ENCODE measurements at regions not wholly inside any gene's neighbourhood (a gene's known extent, or its start where the extent isn't known, plus 50 kb on each side); places are given as distances from the start of the nearest gene placed in this dataset.

- DNase-seq (ENCODE audit: low spot score) = no peak
Observed at GRCh38 chr13:50574731-50575130, 268.8 kb downstream of the DLEU7 start.

DNA sequence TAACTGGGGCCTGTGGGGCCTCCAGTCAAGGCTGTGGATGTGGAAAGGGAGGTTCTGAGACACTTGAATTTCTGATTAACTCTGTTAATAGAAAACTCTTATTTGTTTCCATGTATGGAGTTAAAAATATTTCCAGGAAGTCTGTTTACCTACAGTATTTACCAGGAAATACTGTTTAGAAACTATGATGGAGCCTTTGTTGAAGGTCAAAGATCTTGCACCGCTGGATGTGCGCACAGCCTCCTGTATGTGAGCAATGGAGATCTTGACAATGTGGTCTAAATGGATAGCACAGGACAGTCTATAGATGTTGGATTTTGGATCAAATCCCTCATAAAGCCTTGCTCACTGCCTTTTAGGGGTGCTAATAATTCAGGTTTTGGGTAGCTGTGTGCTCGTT, 268.4 kb downstream of the DLEU7 start:
- DNase-seq (ENCODE audit: low spot score) = no peak

DNA sequence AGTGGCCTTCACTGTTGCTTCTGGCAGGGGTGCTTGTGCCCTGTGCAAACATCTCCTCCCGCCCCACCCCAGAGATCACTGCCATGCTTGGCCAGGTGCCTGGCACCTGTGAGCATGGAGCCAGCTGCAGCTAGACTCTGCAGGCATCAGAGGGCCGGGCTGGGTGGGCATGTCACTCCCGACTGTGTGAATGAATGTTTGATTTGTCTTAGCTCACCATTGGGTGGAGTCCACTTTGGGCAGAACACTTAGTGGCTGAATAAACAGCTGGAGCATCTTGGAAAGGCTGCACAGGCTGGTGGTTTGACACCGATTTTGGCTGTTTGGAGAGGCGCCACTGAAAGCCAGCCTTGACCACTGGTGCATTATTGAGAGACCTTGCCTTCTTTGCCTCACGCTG, 267.3 kb downstream of the DLEU7 start:
- DNase-seq (ENCODE audit: low spot score) = no peak

DNA sequence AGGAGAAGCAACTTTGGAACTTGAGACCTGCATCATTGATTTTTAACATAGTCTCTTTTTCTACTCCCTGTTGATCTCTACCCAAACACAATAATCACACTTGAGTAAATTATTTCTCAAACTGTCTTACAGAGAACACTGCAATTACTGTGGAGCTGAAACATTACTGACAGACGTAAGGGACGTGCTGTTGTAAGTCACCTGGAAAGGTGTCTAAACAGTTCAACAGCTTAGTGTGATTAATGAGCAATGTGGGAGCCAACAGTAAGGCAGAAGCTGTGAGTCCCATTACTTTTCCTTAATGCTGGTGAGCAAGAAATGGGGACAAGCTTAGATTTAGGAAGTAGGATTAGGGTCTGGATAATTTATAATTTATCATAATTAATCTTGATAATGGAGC, 265.7 kb downstream of the DLEU7 start:
- DNase-seq (ENCODE audit: low spot score) = no peak

DNA sequence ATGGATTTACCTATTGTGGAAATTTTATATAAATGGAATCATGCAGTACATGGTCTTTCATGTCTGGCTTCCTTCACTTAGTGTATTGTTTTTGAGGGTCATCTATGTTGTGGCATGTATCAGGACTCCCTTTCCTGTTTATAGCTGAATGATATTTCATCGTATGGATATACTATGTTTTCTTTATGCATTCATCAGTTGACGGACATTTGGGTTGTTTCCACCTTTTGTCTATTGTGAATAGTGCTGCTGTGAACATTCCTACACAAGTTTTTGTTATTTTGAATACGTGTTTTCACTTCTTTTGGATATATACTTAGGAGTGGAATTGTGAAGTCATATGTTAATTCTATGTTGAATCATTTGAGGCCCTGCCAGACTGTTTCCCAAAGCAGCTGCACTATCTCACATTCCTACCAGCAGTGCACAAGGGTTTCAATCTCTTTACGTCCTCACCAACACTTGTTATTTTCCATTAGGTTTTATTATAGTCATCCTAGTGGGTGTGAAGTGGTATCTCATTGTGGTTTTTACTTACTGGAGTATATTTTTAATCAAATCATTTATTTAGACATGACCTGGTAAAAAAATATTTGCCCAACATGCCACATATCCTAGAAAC, 262.7 kb downstream of the DLEU7 start:
- DNase-seq (ENCODE audit: low spot score) = no peak

- DNase-seq (ENCODE audit: low spot score) = no peak
Observed at GRCh38 chr13:50581586-50582196, 261.8 kb downstream of the DLEU7 start.

GRCh38 chr13:50584856-50585580, 258.5 kb downstream of the DLEU7 start:
- DNase-seq (ENCODE audit: low spot score) = no peak

- no peak for DNase-seq (ENCODE audit: low spot score)
Observed at GRCh38 chr13:50585674-50586413, 257.6 kb downstream of the DLEU7 start.

DNA sequence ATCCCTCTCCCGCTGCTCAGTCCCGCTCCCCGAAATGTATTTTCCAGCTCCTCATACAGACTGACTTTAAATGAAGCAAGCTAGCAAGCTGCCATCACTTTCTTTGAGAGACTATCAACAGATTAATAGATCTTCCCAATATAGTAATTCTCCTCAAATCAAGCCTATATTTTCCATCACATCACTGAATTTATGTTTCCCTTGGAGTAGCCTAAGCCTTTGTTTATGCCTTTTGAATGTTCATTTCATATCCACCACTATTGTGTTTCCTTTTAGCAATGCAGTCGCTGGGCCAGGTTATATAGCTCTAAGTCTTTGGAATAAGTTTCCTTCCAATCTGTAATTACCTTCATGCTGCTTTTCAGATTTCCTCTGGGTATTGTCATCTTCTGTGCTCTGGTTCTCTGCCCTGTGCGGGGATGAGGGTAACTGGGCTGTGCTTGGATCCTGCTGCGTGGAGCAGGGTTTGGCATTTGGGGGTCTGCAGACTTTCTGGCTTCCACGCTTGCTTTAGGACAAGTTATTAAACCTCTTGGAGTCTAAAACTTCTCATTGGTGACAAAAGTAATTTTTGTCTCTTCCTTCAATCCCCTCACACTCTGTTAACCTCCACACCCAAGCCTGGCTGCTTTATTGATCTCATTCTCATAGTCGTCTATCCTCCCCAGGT, 256.9 kb downstream of the DLEU7 start:
- DNase-seq (ENCODE audit: low spot score) = no peak

DNA sequence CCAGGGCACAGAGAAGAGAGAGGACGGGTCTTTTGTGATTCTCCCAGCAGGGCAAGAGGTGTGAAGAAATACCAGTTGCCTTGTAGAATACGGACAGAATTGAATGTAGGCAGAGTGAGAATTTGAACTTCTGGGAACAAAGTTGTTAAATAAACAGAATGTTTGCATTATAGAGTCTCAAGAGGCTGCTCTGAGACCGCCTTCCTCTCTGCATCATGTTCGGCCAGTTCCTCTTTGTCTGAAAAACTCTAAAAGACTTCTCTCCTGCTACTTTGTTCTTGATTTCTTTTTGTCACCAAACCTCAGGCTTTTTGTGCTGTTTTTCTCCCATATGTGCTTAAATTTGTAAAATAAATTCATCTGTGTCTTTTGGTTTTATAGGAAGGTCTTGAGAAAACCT, 256.4 kb downstream of the DLEU7 start:
- no peak for DNase-seq (ENCODE audit: low spot score)

DNA sequence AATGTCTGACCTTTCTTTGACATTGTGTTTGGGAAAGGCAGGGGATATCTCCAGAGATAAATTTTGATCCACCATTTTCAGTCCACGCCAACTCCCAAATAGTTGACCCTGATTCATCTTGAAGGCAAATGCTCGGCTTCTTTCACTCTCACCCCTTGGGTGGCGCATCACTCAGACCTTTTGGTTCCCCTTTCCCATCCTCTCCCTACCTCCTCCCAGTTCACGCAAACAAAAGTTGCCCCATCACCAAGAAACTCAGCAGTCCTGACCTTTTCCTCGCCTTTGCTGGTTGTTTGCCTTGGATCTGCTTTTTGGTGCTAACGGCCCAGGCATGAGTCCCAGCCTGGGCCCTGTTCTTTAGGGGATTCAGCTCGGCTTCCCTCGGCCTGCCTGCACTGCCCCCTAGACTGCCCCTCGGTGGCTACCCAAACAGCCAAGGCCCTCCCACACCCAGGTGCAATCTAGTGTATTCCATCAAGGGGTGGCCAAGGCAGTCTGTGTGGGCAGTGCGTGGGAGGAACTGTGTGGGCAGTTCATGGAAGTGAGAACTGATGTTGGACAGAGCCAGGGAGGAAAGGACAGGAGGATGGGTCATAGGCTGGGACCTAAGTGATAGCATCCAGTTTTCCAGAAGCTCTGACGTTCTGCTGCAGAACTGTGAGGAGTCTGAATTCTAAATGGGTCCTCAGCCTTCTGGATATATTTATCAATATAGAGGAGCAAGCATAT, 255.7 kb downstream of the DLEU7 start:
- no peak for DNase-seq (ENCODE audit: low spot score)

- no peak for DNase-seq (ENCODE audit: low spot score)
Observed at GRCh38 chr13:50588491-50589130, 254.9 kb downstream of the DLEU7 start.

GRCh38 chr13:50589139-50589538, 254.4 kb downstream of the DLEU7 start:
- DNase-seq (ENCODE audit: low spot score) = no peak

GRCh38 chr13:50589651-50590054, 253.8 kb downstream of the DLEU7 start:
- DNase-seq (ENCODE audit: low spot score) = no peak

DNA sequence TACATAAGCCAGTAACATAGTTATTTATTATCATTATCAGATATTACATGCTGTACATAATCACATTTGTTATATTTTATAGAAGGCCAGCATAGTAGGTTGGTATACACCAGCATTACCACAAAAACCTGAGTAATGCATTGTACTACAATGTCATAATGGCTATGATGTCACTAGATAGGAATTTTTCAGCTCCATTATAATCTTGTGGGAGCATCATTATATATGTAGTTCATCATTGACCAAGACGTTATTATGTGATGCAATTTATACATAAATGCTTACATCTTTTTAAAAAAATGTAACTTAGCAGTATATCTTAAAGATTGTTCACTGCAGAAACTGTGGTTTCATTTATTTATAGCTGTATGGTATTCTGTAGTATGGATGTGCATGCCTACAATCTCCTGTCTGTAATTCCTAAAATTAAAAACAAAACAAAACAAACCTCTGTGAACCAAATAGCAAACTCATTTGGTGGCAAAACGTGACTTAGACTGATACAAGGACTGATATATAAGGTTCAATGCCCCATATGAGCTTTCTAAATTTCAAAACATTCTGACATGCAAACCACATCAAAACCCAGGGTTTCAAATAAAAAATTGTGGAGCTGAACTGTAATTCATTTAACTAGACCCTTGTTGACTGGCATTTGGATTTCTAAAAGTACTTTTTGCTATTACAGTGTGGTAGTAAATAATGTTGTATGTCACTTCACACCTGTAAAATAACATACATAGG, 250.9 kb downstream of the DLEU7 start:
- no peak for DNase-seq (ENCODE audit: low spot score)

GRCh38 chr13:50593207-50593606, 250.3 kb downstream of the DLEU7 start:
- no peak for DNase-seq (ENCODE audit: low spot score)

DNA sequence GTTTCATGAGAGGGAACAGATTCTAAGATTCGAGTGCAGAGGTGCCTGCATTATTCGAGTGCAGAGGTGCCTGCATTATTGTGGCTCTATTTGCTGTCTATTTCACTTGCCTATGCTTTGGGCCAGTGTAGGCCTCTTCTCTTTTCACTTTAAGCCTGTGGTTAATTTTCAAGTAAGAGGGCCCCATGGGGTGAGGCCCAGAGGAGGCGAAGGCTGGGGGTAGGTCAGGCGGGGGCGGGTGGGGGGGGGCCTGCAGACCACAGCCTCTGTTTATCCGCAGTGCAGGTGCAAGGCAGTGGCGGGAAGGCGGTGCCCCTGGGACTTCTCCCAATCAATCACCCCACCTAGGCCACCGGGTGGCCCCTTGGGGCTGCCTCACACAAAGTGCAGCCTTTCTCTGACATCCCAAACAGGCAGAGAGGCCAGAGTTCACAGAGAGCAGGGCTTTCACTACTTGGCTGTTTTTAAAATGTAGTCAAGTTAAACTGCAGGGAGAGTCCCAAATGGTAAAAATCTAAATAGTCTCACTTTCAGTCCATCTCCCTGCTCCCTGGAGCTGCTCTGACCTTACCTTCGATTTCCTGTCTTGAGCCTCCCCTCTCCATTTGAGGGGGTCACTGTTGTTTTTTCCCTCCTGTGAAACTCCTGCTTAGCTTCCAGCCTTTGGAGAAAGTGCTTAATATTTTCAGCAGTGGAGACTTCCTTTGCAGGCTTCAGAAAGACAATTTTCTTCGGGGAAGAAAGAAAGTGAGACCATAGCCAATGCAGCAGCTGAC, 249.0 kb downstream of the DLEU7 start:
- DNase-seq (ENCODE audit: low spot score) = no peak

DNA sequence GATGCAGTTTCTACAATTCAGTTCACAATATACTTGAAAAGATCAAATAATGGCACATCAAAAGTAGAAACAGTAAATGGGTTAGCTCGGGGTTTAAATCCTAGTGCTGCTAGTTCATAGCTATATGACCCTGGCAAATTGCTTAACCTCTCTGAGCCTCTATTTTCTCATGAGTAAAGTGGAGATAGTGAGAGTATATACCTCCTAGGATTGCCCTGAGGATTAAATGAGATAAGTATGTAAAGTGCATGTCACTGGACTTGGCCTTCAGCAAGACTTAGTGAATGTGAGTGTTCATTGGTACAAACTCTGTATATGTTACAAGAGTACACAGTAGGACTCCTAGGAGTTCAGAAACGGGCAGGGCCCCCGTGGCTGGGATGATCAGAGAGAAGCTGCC, 248.3 kb downstream of the DLEU7 start:
- DNase-seq (ENCODE audit: low spot score) = no peak

DNA sequence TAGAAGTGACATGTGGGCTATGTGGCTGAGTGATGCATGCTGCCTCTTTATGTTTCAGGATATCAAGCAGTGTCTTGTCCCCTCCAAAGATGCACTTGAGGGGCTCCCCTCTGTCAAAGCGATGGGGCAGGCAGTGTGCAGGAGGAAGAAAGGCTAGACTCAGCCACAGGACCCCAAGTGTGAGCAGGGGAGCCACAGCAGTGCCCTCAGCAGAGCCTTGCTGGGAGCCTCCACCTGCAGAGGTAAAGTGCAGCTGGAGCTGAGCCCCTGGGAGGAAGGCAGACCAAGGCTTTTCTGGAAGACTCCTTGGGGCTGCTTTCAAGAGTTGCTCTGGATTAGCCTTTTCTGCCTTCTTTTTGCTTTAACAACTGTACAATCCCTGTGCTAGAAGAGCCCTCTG, 247.3 kb downstream of the DLEU7 start:
- DNase-seq (ENCODE audit: low spot score) = no peak

Measured in ureter (tissue), 1 donor.